Neural cell (in vitro differentiated cells): ENCODE measurements at regions not wholly inside any gene's neighbourhood (a gene's known extent, or its start where the extent isn't known, plus 50 kb on each side); places are given as distances from the start of the nearest gene placed in this dataset.

Experiments
- H2AFZ ChIP-seq: fragments of 200-600, 300-800 bp; sonication (generic), shearing (Covaris generic); 2 replicates; pipeline ENCODE4 v1.6.0; 2014; ENCODE audit warnings: low read depth, mild to moderate bottlenecking, antibody characterized with exemption, low read length, moderate library complexity
- H3F3A ChIP-seq: fragments of 200-600 bp; shearing (Covaris generic); 2 replicates; pipeline ENCODE4 v1.6.1; 2016; ENCODE audit warnings: mild to moderate bottlenecking, moderate library complexity, mixed read lengths, antibody characterized with exemption, low read length; ENCODE audit not compliant: insufficient read depth, poor library complexity, severe bottlenecking
- H3K27ac ChIP-seq: fragments of 200-600, 300-800 bp; sonication (generic), shearing (Covaris generic); 2 replicates; pipeline ENCODE4 v1.5.1; 2014; ENCODE audit warnings: mild to moderate bottlenecking, low read length, moderate library complexity
- H3K27me3 ChIP-seq: fragments of 300-800, 200-600 bp; sonication (generic), shearing (Covaris generic); 2 replicates; pipeline ENCODE4 v1.6.0; 2014; ENCODE audit warnings: mild to moderate bottlenecking, low read depth, low read length, moderate library complexity; ENCODE audit not compliant: insufficient read depth
- H3K36me3 ChIP-seq: fragments of 300-800, 200-600 bp; sonication (generic), shearing (Covaris generic); 2 replicates; pipeline ENCODE4 v1.5.1; 2014; ENCODE audit warnings: mild to moderate bottlenecking, antibody characterized with exemption, low read length, moderate library complexity; ENCODE audit not compliant: insufficient read depth
- H3K4me2 ChIP-seq: fragments of 300-800, 200-600 bp; sonication (generic), shearing (Covaris generic); 2 replicates; pipeline ENCODE4 v1.6.0; 2014; ENCODE audit warnings: mild to moderate bottlenecking, low read length
- H3K4me3 ChIP-seq: fragments of 300-800, 200-600 bp; sonication (generic), shearing (Covaris generic); 2 replicates; pipeline ENCODE4 v1.5.1; 2014; ENCODE audit warnings: mild to moderate bottlenecking, low read length, moderate library complexity
- H3K79me2 ChIP-seq: fragments of 200-600 bp; shearing (Covaris generic); replicated peaks from 2 replicates; pipeline ENCODE4 v1.6.0; 2014; ENCODE audit warnings: mild to moderate bottlenecking, low read length, moderate library complexity; ENCODE audit not compliant: insufficient read depth
- H3K9ac ChIP-seq: fragments of 300-800, 200-600 bp; sonication (generic), shearing (Covaris generic); 2 replicates; pipeline ENCODE4 v1.6.1; 2016; ENCODE audit warnings: mild to moderate bottlenecking, low read length, mixed read lengths
- H3K9me2 ChIP-seq: fragments of 200-600 bp; shearing (Covaris generic); 2 replicates; pipeline ENCODE4 v1.6.1; 2016; ENCODE audit warnings: mild to moderate bottlenecking, low read length, mixed read lengths; ENCODE audit not compliant: insufficient read depth
- H3K9me3 ChIP-seq: fragments of 200-600, 300-800 bp; sonication (generic), shearing (Covaris generic); 2 replicates; pipeline ENCODE4 v1.6.1; 2016; ENCODE audit warnings: mild to moderate bottlenecking, mixed run types, low read length, moderate library complexity, mixed read lengths
- H4K20me1 ChIP-seq: fragments of 200-600 bp; shearing (Covaris generic); 2 replicates; pipeline ENCODE4 v1.6.1; 2016; ENCODE audit warnings: mild to moderate bottlenecking, mixed run types; ENCODE audit not compliant: insufficient read depth
- EP300 ChIP-seq: fragments of 450-650 bp; conservative IDR thresholded peaks from 2 replicates; pipeline ENCODE4 v1.6.1; 2014; ENCODE audit warnings: antibody characterized with exemption, mild to moderate bottlenecking, moderate library complexity; ENCODE audit not compliant: poor library complexity, severe bottlenecking
- EZH2 ChIP-seq: fragments of 200-600, 300-800 bp; shearing (Covaris generic), sonication (generic); IDR thresholded peaks from 2 replicates; pipeline ENCODE4 v1.6.1; 2014; ENCODE audit warnings: antibody characterized with exemption, low read length, borderline replicate concordance, mild to moderate bottlenecking; ENCODE audit not compliant: insufficient read depth, poor library complexity, severe bottlenecking
- MXI1 ChIP-seq: fragments of 450-650 bp; conservative IDR thresholded peaks from 2 replicates; pipeline ENCODE4 v1.6.1; 2014; ENCODE audit warnings: antibody characterized with exemption, mild to moderate bottlenecking; ENCODE audit not compliant: poor library complexity, severe bottlenecking
- POLR2AphosphoS5 ChIP-seq: IDR thresholded peaks from 2 replicates; pipeline ENCODE4 v1.6.1; 2012
- RAD21 ChIP-seq: fragments of 450-650 bp; conservative IDR thresholded peaks from 2 replicates; pipeline ENCODE4 v1.6.1; 2014; ENCODE audit warnings: antibody characterized with exemption, mild to moderate bottlenecking, moderate library complexity
- SMC3 ChIP-seq: fragments of 450-650 bp; conservative IDR thresholded peaks from 2 replicates; pipeline ENCODE4 v1.6.1; 2014; ENCODE audit warnings: antibody characterized with exemption, mild to moderate bottlenecking, moderate library complexity; ENCODE audit not compliant: poor library complexity
- TAF1 ChIP-seq: IDR thresholded peaks from 2 replicates; pipeline ENCODE4 v1.6.1; 2012; ENCODE audit warnings: low read depth
- TF ChIP-seq, protein P1 (sequence below): IDR thresholded peaks from 2 replicates; pipeline ENCODE4 v1.6.1; 2012; ENCODE audit warnings: borderline replicate concordance
- TF ChIP-seq, protein P2 (sequence below): fragments of 450-650 bp; IDR thresholded peaks from 2 replicates; pipeline ENCODE4 v1.5.1; 2014; ENCODE audit warnings: antibody characterized with exemption, mild to moderate bottlenecking, moderate library complexity; ENCODE audit not compliant: poor library complexity, severe bottlenecking

DNA sequence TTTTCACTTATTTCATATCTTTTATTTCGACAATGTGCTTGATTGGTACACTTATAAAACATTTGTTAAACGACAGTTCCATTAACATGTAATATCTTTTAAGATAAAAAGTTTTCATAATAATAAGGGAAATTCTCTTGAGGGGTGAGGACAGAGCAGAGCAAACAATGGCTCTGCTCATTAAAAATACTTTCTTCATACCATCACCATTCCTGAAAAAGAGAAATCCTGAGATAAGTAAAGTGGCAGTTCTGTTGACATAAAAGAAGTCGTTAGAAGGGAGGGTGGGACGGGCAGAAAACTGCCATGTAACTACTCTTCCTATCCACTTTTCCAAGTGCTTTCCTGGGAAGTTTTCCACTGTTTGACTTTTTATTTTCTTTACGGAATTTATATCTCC lies 193.6 kb upstream of the CEP162 start:
- Histone ChIP-seq H3K9ac (no peak overlapping the region), H3K79me2 (no peaks in the 10 kb centered on the region), H3F3A (no peaks in the 10 kb centered on the region), H3K9me3 (no peaks in the 10 kb centered on the region), H3K27ac (no peak overlapping the region), H2AFZ (no peak overlapping the region), H4K20me1 (no peaks in the 10 kb centered on the region), H3K4me3 (no peak overlapping the region), H3K36me3 (no peaks in the 10 kb centered on the region), H3K4me2 (no peak overlapping the region), H3K27me3 (no peaks in the 10 kb centered on the region), H3K9me2 (no peaks in the 10 kb centered on the region)
- TF ChIP-seq EP300 (no peak), SMC3 (no peak), EZH2 (no peak), MXI1 (no peak)
- TF ChIP-seq, protein P1, sequence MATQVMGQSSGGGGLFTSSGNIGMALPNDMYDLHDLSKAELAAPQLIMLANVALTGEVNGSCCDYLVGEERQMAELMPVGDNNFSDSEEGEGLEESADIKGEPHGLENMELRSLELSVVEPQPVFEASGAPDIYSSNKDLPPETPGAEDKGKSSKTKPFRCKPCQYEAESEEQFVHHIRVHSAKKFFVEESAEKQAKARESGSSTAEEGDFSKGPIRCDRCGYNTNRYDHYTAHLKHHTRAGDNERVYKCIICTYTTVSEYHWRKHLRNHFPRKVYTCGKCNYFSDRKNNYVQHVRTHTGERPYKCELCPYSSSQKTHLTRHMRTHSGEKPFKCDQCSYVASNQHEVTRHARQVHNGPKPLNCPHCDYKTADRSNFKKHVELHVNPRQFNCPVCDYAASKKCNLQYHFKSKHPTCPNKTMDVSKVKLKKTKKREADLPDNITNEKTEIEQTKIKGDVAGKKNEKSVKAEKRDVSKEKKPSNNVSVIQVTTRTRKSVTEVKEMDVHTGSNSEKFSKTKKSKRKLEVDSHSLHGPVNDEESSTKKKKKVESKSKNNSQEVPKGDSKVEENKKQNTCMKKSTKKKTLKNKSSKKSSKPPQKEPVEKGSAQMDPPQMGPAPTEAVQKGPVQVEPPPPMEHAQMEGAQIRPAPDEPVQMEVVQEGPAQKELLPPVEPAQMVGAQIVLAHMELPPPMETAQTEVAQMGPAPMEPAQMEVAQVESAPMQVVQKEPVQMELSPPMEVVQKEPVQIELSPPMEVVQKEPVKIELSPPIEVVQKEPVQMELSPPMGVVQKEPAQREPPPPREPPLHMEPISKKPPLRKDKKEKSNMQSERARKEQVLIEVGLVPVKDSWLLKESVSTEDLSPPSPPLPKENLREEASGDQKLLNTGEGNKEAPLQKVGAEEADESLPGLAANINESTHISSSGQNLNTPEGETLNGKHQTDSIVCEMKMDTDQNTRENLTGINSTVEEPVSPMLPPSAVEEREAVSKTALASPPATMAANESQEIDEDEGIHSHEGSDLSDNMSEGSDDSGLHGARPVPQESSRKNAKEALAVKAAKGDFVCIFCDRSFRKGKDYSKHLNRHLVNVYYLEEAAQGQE: no peak

- H3K9me2 ChIP-seq: no peaks in the 10 kb centered on the region
- H3K4me2 ChIP-seq: no peak overlapping the region
- H3F3A ChIP-seq: no peaks in the 10 kb centered on the region
- H2AFZ ChIP-seq: no peak overlapping the region
- H4K20me1 ChIP-seq: no peaks in the 10 kb centered on the region
- no peaks in the 10 kb centered on the region for H3K27me3 ChIP-seq
- no peak overlapping the region for H3K9ac ChIP-seq
- H3K27ac ChIP-seq: no peak overlapping the region
- no peak overlapping the region for H3K4me3 ChIP-seq
- no peaks in the 10 kb centered on the region for H3K9me3 ChIP-seq
- H3K79me2 ChIP-seq: no peaks in the 10 kb centered on the region
- H3K36me3 ChIP-seq: no peaks in the 10 kb centered on the region
- TF ChIP-seq TAF1 (no peak), POLR2AphosphoS5 (no peak), EP300 (no peak), EZH2 (no peak), SMC3 (no peak), RAD21 (no peak), MXI1 (no peak)
- TF ChIP-seq, protein P1: no peak
- TF ChIP-seq, protein P2, sequence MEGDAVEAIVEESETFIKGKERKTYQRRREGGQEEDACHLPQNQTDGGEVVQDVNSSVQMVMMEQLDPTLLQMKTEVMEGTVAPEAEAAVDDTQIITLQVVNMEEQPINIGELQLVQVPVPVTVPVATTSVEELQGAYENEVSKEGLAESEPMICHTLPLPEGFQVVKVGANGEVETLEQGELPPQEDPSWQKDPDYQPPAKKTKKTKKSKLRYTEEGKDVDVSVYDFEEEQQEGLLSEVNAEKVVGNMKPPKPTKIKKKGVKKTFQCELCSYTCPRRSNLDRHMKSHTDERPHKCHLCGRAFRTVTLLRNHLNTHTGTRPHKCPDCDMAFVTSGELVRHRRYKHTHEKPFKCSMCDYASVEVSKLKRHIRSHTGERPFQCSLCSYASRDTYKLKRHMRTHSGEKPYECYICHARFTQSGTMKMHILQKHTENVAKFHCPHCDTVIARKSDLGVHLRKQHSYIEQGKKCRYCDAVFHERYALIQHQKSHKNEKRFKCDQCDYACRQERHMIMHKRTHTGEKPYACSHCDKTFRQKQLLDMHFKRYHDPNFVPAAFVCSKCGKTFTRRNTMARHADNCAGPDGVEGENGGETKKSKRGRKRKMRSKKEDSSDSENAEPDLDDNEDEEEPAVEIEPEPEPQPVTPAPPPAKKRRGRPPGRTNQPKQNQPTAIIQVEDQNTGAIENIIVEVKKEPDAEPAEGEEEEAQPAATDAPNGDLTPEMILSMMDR: no peak
Measured at GRCh38 chr6:84417260-84417659, 189.8 kb upstream of the CEP162 start.
